Right atrium auricular region (tissue), 2 donors: ENCODE measurements at regions not wholly inside any gene's neighbourhood (a gene's known extent, or its start where the extent isn't known, plus 50 kb on each side); places are given as distances from the start of the nearest gene placed in this dataset.

Experiments
- DNase-seq: peaks from one replicate; pipeline ENCODE4 v3.0.0-alpha.2; 2019; ENCODE audit warnings: low spot score
- H3K27ac ChIP-seq, 2 donors: fragments of 200-600 bp; sonication (generic); 1 replicate in 1 of 2; 2 replicates in 1 of 2; pipeline ENCODE4 v1.5.1; 2016 to 2019
- H3K27me3 ChIP-seq, 2 donors: fragments of 200-600 bp; sonication (generic); one replicate each; pipeline versions ENCODE4 v1.5.1 to v1.6.0; 2017 to 2019
- H3K36me3 ChIP-seq: fragments of 200-600 bp; sonication (generic); one replicate; pipeline ENCODE4 v1.5.1; 2016
- H3K4me1 ChIP-seq, 2 donors: fragments of 200-600 bp; sonication (generic); one replicate each; pipeline versions ENCODE4 v1.5.1 to v1.6.0; 2017 to 2019
- H3K4me3 ChIP-seq, 2 donors: fragments of 200-600 bp; sonication (generic); 1 replicate in 1 of 2; 2 replicates in 1 of 2; pipeline ENCODE4 v1.5.1; 2017 to 2019; ENCODE audit warnings: mild to moderate bottlenecking in 1 of 2, moderate library complexity in 1 of 2
- H3K9me3 ChIP-seq, 2 donors: fragments of 200-600 bp; sonication (generic); one replicate each; pipeline ENCODE4 v1.5.1; 2019
- CTCF ChIP-seq, 2 donors: fragments of 200-600 bp; sonication (generic); IDR thresholded peaks; one replicate each; pipeline ENCODE4 v1.5.1; 2019; ENCODE audit warnings: antibody characterized with exemption in 2 of 2

GRCh38 chr12:30010071-30011052 lies 226.6 kb upstream of the TMTC1 start:
- no peaks in the 10 kb centered on the region for H3K4me1 ChIP-seq
- H3K36me3 ChIP-seq, result no peaks in the 10 kb centered on the region
- no peaks in the 10 kb centered on the region for H3K9me3 ChIP-seq
- no peak for TF ChIP-seq CTCF (IDR thresholded peaks at IDR 0.05)
- no peak overlapping the region for H3K4me3 ChIP-seq
- no peak overlapping the region for H3K27ac ChIP-seq
- no peak for DNase-seq
- H3K27me3 ChIP-seq, result no peaks in the 10 kb centered on the region

- DNase-seq, result no peak
- Histone ChIP-seq H3K4me3 (no peak overlapping the region), H3K9me3 (no peaks in the 10 kb centered on the region), H3K36me3 (no peaks in the 10 kb centered on the region), H3K27ac (no peak overlapping the region), H3K4me1 (no peaks in the 10 kb centered on the region), H3K27me3 (no peaks in the 10 kb centered on the region)
- no peak for TF ChIP-seq CTCF (IDR thresholded peaks at IDR 0.05)
These were observed 222.3 kb upstream of the TMTC1 start for GRCh38 chr12:30006021-30006420.

- Histone ChIP-seq H3K36me3 (no peaks in the 10 kb centered on the region), H3K27ac (no peak overlapping the region), H3K4me1 (no peaks in the 10 kb centered on the region), H3K27me3 (no peaks in the 10 kb centered on the region), H3K9me3 (no peaks in the 10 kb centered on the region), H3K4me3 (no peak overlapping the region)
- no peak for DNase-seq
- no peak for TF ChIP-seq CTCF (IDR thresholded peaks at IDR 0.05)
These were observed 219.6 kb upstream of the TMTC1 start for GRCh38 chr12:30003321-30003720.

- H3K4me3 ChIP-seq, result no peak overlapping the region
- no peak for TF ChIP-seq CTCF (IDR thresholded peaks at IDR 0.05)
- H3K4me1 ChIP-seq, result no peaks in the 10 kb centered on the region
- H3K36me3 ChIP-seq, result no peaks in the 10 kb centered on the region
- no peaks in the 10 kb centered on the region for H3K9me3 ChIP-seq
- no peak for DNase-seq
- no peaks in the 10 kb centered on the region for H3K27me3 ChIP-seq
- no peak overlapping the region for H3K27ac ChIP-seq
These were observed 218.9 kb upstream of the TMTC1 start for GRCh38 chr12:30002677-30003076.

GRCh38 chr12:30000401-30000800 lies 216.7 kb upstream of the TMTC1 start:
- Histone ChIP-seq H3K4me3 (no peak overlapping the region), H3K27ac (no peak overlapping the region), H3K4me1 (no peaks in the 10 kb centered on the region), H3K9me3 (no peaks in the 10 kb centered on the region), H3K27me3 (no peaks in the 10 kb centered on the region), H3K36me3 (no peaks in the 10 kb centered on the region)
- TF ChIP-seq CTCF (IDR thresholded peaks at IDR 0.05), result no peak
- no peak for DNase-seq
